K562 (cell line): ENCODE measurements at regions not wholly inside any gene's neighbourhood (a gene's known extent, or its start where the extent isn't known, plus 50 kb on each side); places are given as distances from the start of the nearest gene placed in this dataset.

ENCODE experiments used
- CHD2 ChIP-seq: IDR thresholded peaks from 2 replicates; pipeline ENCODE4 v1.6.1; 2011; ENCODE audit warnings: low read depth, low read length
- DMBX1 ChIP-seq: fragments of 250-450 bp; sonication (Bioruptor Pico); IDR thresholded peaks from 2 replicates; pipeline ENCODE4 v1.8.0; 2022; ENCODE audit warnings: inconsistent platforms, mild to moderate bottlenecking, moderate library complexity, borderline replicate concordance
- JUNB ChIP-seq: fragments of 450-650 bp; formaldehyde crosslinking; conservative IDR thresholded peaks from 2 replicates; pipeline ENCODE4 v1.4.0; 2020; ENCODE audit warnings: mild to moderate bottlenecking

GRCh38 chr1:157360023-157360390 is 192.3 kb downstream of the FCRL5 start:
- TF ChIP-seq DMBX1 (CRISPR knock-in tag): no peak
- TF ChIP-seq JUNB (CRISPR knock-in tag): no peak
- no peak for TF ChIP-seq CHD2
